SK-N-SH treated with all-trans-retinoic acid at 6 μM for 48 hours (cell line): ENCODE measurements at regions not wholly inside any gene's neighbourhood (a gene's known extent, or its start where the extent isn't known, plus 50 kb on each side); places are given as distances from the start of the nearest gene placed in this dataset.

Source experiments
- BACH2 ChIP-seq: fragments of 250-450 bp; sonication (Bioruptor Pico); IDR thresholded peaks from 2 replicates; pipeline ENCODE4 v1.9.0; 2021; ENCODE audit warnings: mild to moderate bottlenecking, borderline replicate concordance
- CREB5 ChIP-seq: fragments of 250-450 bp; sonication (Bioruptor Pico); IDR thresholded peaks from 2 replicates; pipeline ENCODE4 v1.5.1; 2020; ENCODE audit warnings: low read depth, mild to moderate bottlenecking, moderate library complexity
- CSDC2 ChIP-seq: fragments of 250-450 bp; sonication (Bioruptor Pico); IDR thresholded peaks from 2 replicates; pipeline ENCODE4 v1.5.0; 2020; ENCODE audit warnings: mild to moderate bottlenecking, moderate library complexity
- GLIS3 ChIP-seq: fragments of 250-450 bp; sonication (Bioruptor Pico); IDR thresholded peaks from 2 replicates; pipeline ENCODE4 v1.5.0; 2020; ENCODE audit warnings: mild to moderate bottlenecking, moderate library complexity
- ISL1 ChIP-seq: fragments of 250-450 bp; sonication (Bioruptor Pico); IDR thresholded peaks from 2 replicates; pipeline ENCODE4 v2.1.2; 2022; ENCODE audit warnings: mild to moderate bottlenecking, moderate library complexity
- PATZ1 ChIP-seq: fragments of 250-450 bp; sonication (Bioruptor Pico); IDR thresholded peaks from 2 replicates; pipeline ENCODE4 v1.8.0; 2020; ENCODE audit warnings: mild to moderate bottlenecking, moderate library complexity, borderline replicate concordance
- POU6F1 ChIP-seq: fragments of 250-450 bp; sonication (Bioruptor Pico); IDR thresholded peaks from 2 replicates; pipeline ENCODE4 v1.8.0; 2021; ENCODE audit warnings: low read depth, mild to moderate bottlenecking, moderate library complexity, borderline replicate concordance
- PPARA ChIP-seq: fragments of 250-450 bp; sonication (Bioruptor Pico); IDR thresholded peaks from 2 replicates; pipeline ENCODE4 v1.5.0; 2020; ENCODE audit warnings: mild to moderate bottlenecking, borderline replicate concordance
- ZFP3 ChIP-seq: fragments of 250-450 bp; sonication (Bioruptor Pico); IDR thresholded peaks from 2 replicates; pipeline ENCODE4 v1.5.0; 2020; ENCODE audit warnings: mild to moderate bottlenecking, moderate library complexity
- ZNF565 ChIP-seq: fragments of 450-650 bp; formaldehyde crosslinking; conservative IDR thresholded peaks from 2 replicates; pipeline ENCODE4 v1.5.0; 2020; ENCODE audit warnings: low read depth, mild to moderate bottlenecking, moderate library complexity
- ZNF70 ChIP-seq: fragments of 450-650 bp; formaldehyde crosslinking; IDR thresholded peaks from 2 replicates; pipeline ENCODE4 v1.5.0; 2020; ENCODE audit warnings: mild to moderate bottlenecking, moderate library complexity
- ZNF8 ChIP-seq: fragments of 450-650 bp; formaldehyde crosslinking; IDR thresholded peaks from 2 replicates; pipeline ENCODE4 v1.5.0; 2020; ENCODE audit warnings: mild to moderate bottlenecking, moderate library complexity

- TF ChIP-seq BACH2 (no peak), PATZ1 (CRISPR knock-in tag) (no peak), ZFP3 (no peak), ISL1 (CRISPR knock-in tag) (no peak), PPARA (CRISPR knock-in tag) (no peak), CREB5 (CRISPR knock-in tag) (no peak), POU6F1 (CRISPR knock-in tag) (no peak), ZNF8 (CRISPR knock-in tag) (no peak), ZNF70 (CRISPR knock-in tag) (no peak), CSDC2 (CRISPR knock-in tag) (no peak), ZNF565 (CRISPR knock-in tag) (no peak), GLIS3 (CRISPR knock-in tag) (no peak)
Measured at GRCh38 chr2:223399357-223399957, 202.7 kb downstream of the SCG2 start.
